ENCODE measurements at regions not wholly inside any gene's neighbourhood (a gene's known extent, or its start where the extent isn't known, plus 50 kb on each side); places are given as distances from the start of the nearest gene placed in this dataset.
"Not testable (repeated sequence)": the region's sequence is repeated elsewhere in the genome, so short reads cannot be mapped to it uniquely, and the experiment has no call there.

- no peaks in the 10 kb centered on the region for H3K9me3 ChIP-seq (ENCODE audit: low read depth, low read length)
- TF ChIP-seq CTCF (IDR thresholded peaks at IDR 0.05; ENCODE audit: extremely low read depth, low read depth, low read length), result no peak
These were observed 57.4 kb upstream of the RCBTB2 start for GRCh38 chr13:48590141-48590901.

GRCh38 chr13:48591124-48591872, 58.4 kb upstream of the RCBTB2 start:
- H3K36me3 ChIP-seq (ENCODE audit: insufficient read depth, low read length); DNase-seq (ENCODE audit: insufficient read length, low spot score, missing footprints); H4K20me1 ChIP-seq (ENCODE audit: insufficient read depth, low read length); H3K27me3 ChIP-seq (ENCODE audit: insufficient read depth, low read length); H3K27ac ChIP-seq (ENCODE audit: low read depth, low read length); H3K4me3 ChIP-seq (ENCODE audit: insufficient read depth, low read length); H3K9me3 ChIP-seq (ENCODE audit: low read depth, low read length); H2AFZ ChIP-seq (ENCODE audit: low read length); H3K79me2 ChIP-seq (ENCODE audit: insufficient read depth, low read length); H3K4me2 ChIP-seq (ENCODE audit: insufficient read depth, low read length); H3K4me1 ChIP-seq (ENCODE audit: insufficient read depth, low read length): not testable (repeated sequence)

More at GRCh38 chr13:48590141-48590901, 57.4 kb upstream of the RCBTB2 start:
- no peaks in the 10 kb centered on the region for H3K79me2 ChIP-seq (ENCODE audit: insufficient read depth, low read length)
- no peaks in the 10 kb centered on the region for H4K20me1 ChIP-seq (ENCODE audit: insufficient read depth, low read length)
- no peak overlapping the region for H3K4me2 ChIP-seq (ENCODE audit: insufficient read depth, low read length)
- no peak overlapping the region for H3K27ac ChIP-seq (ENCODE audit: low read depth, low read length)
- no peaks in the 10 kb centered on the region for H3K36me3 ChIP-seq (ENCODE audit: insufficient read depth, low read length)
- H2AFZ ChIP-seq (ENCODE audit: low read length), result no peak overlapping the region
- no peak for DNase-seq (ENCODE audit: insufficient read length, low spot score, missing footprints)
- H3K4me3 ChIP-seq (ENCODE audit: insufficient read depth, low read length), result no peak overlapping the region
- no peaks in the 10 kb centered on the region for H3K27me3 ChIP-seq (ENCODE audit: insufficient read depth, low read length)
- peaks cover 12% of the 10 kb centered on the region for H3K4me1 ChIP-seq (ENCODE audit: insufficient read depth, low read length)

GRCh38 chr13:48591889-48592687, 59.2 kb upstream of the RCBTB2 start:
- no peaks in the 10 kb centered on the region for H3K36me3 ChIP-seq (ENCODE audit: insufficient read depth, low read length)
- no peak overlapping the region for H3K27ac ChIP-seq (ENCODE audit: low read depth, low read length)
- H3K9me3 ChIP-seq (ENCODE audit: low read depth, low read length), result no peaks in the 10 kb centered on the region
- H3K79me2 ChIP-seq (ENCODE audit: insufficient read depth, low read length), result no peaks in the 10 kb centered on the region
- no peaks in the 10 kb centered on the region for H3K4me1 ChIP-seq (ENCODE audit: insufficient read depth, low read length)
- no peak overlapping the region for H3K4me3 ChIP-seq (ENCODE audit: insufficient read depth, low read length)
- no peaks in the 10 kb centered on the region for H3K27me3 ChIP-seq (ENCODE audit: insufficient read depth, low read length)
- no peaks in the 10 kb centered on the region for H4K20me1 ChIP-seq (ENCODE audit: insufficient read depth, low read length)
- DNase-seq (ENCODE audit: insufficient read length, low spot score, missing footprints), result no peak
- no peak overlapping the region for H3K4me2 ChIP-seq (ENCODE audit: insufficient read depth, low read length)
- H2AFZ ChIP-seq (ENCODE audit: low read length), result no peak overlapping the region
- TF ChIP-seq CTCF (IDR thresholded peaks at IDR 0.05; ENCODE audit: extremely low read depth, low read depth, low read length), result no peak

- Histone ChIP-seq H3K4me3 (ENCODE audit: insufficient read depth, low read length) (no peak overlapping the region), H4K20me1 (ENCODE audit: insufficient read depth, low read length) (no peaks in the 10 kb centered on the region), H3K4me2 (ENCODE audit: insufficient read depth, low read length) (no peak overlapping the region), H3K27me3 (ENCODE audit: insufficient read depth, low read length) (no peaks in the 10 kb centered on the region), H3K27ac (ENCODE audit: low read depth, low read length) (no peak overlapping the region), H3K36me3 (ENCODE audit: insufficient read depth, low read length) (no peaks in the 10 kb centered on the region), H3K4me1 (ENCODE audit: insufficient read depth, low read length) (no peaks in the 10 kb centered on the region), H2AFZ (ENCODE audit: low read length) (no peak overlapping the region), H3K79me2 (ENCODE audit: insufficient read depth, low read length) (no peaks in the 10 kb centered on the region), H3K9me3 (ENCODE audit: low read depth, low read length) (no peaks in the 10 kb centered on the region)
- no peak for DNase-seq (ENCODE audit: insufficient read length, low spot score, missing footprints)
- TF ChIP-seq CTCF (IDR thresholded peaks at IDR 0.05; ENCODE audit: extremely low read depth, low read depth, low read length), result no peak
These were observed 59.8 kb upstream of the RCBTB2 start for GRCh38 chr13:48592688-48593049.
